Esophagus mucosa (tissue), 1 donor: ENCODE measurements at regions not wholly inside any gene's neighbourhood (a gene's known extent, or its start where the extent isn't known, plus 50 kb on each side); places are given as distances from the start of the nearest gene placed in this dataset.

Experiments used
- ATAC-seq: fragments of 200-7000 bp; cut with Tn5 transposase; one replicate; pipeline ENCODE4 v1.9.1; 2020
- donor health status: DM: yes; HTN: yes; CAD: no.

GRCh38 chr20:50344232-50345071, 153.8 kb downstream of the CEBPB start:
- ATAC-seq, result peak; percentile 26

- no peak for ATAC-seq
Measured at GRCh38 chr20:50345712-50346373, 155.2 kb downstream of the CEBPB start.

- ATAC-seq, result no peak
Measured at GRCh38 chr20:50346374-50347283, 156.0 kb downstream of the CEBPB start.

GRCh38 chr20:50347284-50348063, 156.8 kb downstream of the CEBPB start:
- no peak for ATAC-seq

- ATAC-seq, result no peak
Measured at GRCh38 chr20:50348096-50348495, 157.5 kb downstream of the CEBPB start.

- ATAC-seq, result no peak
Measured at GRCh38 chr20:50350510-50351249, 159.5 kb upstream of the PTPN1 start.

- ATAC-seq, result no peak
Measured at GRCh38 chr20:50351541-50351940, 158.6 kb upstream of the PTPN1 start.

- no peak for ATAC-seq
Measured at GRCh38 chr20:50353289-50353961, 156.8 kb upstream of the PTPN1 start.

- ATAC-seq, result peak; percentile 73
Measured at GRCh38 chr20:50354721-50355589, 155.2 kb upstream of the PTPN1 start.

- ATAC-seq, result no peak
Measured at GRCh38 chr20:50355590-50356524, 154.3 kb upstream of the PTPN1 start.

GRCh38 chr20:50356525-50356885, 153.7 kb upstream of the PTPN1 start:
- ATAC-seq, result no peak

- ATAC-seq, result no peak
Measured at GRCh38 chr20:50356962-50357782, 153.0 kb upstream of the PTPN1 start.

- ATAC-seq, result no peak
Measured at GRCh38 chr20:50357783-50358161, 152.4 kb upstream of the PTPN1 start.

- ATAC-seq, result no peak
Measured at GRCh38 chr20:50358166-50358565, 152.0 kb upstream of the PTPN1 start.

- ATAC-seq, result no peak
Measured at GRCh38 chr20:50358971-50359370, 151.2 kb upstream of the PTPN1 start.

GRCh38 chr20:50359607-50360217, 150.5 kb upstream of the PTPN1 start:
- ATAC-seq, result peak; percentile 47

- ATAC-seq, result peak; percentile 85
Measured at GRCh38 chr20:50360218-50360672, 149.9 kb upstream of the PTPN1 start.
